ENCODE measurements at regions not wholly inside any gene's neighbourhood (a gene's known extent, or its start where the extent isn't known, plus 50 kb on each side); places are given as distances from the start of the nearest gene placed in this dataset.

DNA sequence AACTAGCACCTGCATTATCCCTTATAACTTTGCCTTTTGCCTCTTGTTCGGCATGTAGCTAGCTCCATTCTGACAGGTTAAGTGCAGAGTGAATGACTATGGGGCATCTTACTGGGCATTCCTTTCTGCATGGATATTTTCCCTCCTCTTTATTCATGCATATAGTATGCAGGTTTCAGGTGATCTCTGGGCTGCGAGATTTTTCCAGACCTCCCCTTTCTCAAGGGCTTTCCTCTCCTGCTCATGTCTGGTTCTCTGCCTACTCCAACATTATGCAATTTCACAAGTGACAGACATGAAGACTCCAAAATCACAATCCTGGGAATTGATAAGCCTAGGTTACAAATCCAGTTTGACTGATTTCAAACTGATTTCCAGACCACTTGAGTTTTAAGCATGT, 503.8 kb downstream of the NXPH1 start:
- no peaks in the 10 kb centered on the region for H3K9me2 ChIP-seq (ENCODE audit: insufficient read depth, low read length)
- no peaks in the 10 kb centered on the region for H4K20me1 ChIP-seq (ENCODE audit: insufficient read depth)
- no peaks in the 10 kb centered on the region for H3F3A ChIP-seq (ENCODE audit: insufficient read depth, low read length, poor library complexity, severe bottlenecking)
- H3K4me3 ChIP-seq (ENCODE audit: low read length), result no peak overlapping the region
- H3K9ac ChIP-seq (ENCODE audit: low read length), result no peak overlapping the region
- H3K27me3 ChIP-seq (ENCODE audit: insufficient read depth, low read depth, low read length), result no peaks in the 10 kb centered on the region
- H3K79me2 ChIP-seq (replicated peaks; ENCODE audit: insufficient read depth, low read length), result no peaks in the 10 kb centered on the region
- H2AFZ ChIP-seq (ENCODE audit: low read depth, low read length), result no peak overlapping the region
- H3K4me2 ChIP-seq (ENCODE audit: low read length), result no peak overlapping the region
- no peaks in the 10 kb centered on the region for H3K9me3 ChIP-seq (ENCODE audit: low read length)
- TF ChIP-seq TAF1 (IDR thresholded peaks at IDR 0.05; ENCODE audit: low read depth), result no peak
- TF ChIP-seq EZH2 (IDR thresholded peaks at IDR 0.05; ENCODE audit: borderline replicate concordance, insufficient read depth, low read length, poor library complexity, severe bottlenecking), result no peak
- no peak for TF ChIP-seq POLR2AphosphoS5 (IDR thresholded peaks at IDR 0.05)
- no peak for TF ChIP-seq RAD21 (conservative IDR thresholded peaks at IDR 0.05)
- no peak for TF ChIP-seq MXI1 (conservative IDR thresholded peaks at IDR 0.05; ENCODE audit: poor library complexity, severe bottlenecking)
- TF ChIP-seq, protein P1, sequence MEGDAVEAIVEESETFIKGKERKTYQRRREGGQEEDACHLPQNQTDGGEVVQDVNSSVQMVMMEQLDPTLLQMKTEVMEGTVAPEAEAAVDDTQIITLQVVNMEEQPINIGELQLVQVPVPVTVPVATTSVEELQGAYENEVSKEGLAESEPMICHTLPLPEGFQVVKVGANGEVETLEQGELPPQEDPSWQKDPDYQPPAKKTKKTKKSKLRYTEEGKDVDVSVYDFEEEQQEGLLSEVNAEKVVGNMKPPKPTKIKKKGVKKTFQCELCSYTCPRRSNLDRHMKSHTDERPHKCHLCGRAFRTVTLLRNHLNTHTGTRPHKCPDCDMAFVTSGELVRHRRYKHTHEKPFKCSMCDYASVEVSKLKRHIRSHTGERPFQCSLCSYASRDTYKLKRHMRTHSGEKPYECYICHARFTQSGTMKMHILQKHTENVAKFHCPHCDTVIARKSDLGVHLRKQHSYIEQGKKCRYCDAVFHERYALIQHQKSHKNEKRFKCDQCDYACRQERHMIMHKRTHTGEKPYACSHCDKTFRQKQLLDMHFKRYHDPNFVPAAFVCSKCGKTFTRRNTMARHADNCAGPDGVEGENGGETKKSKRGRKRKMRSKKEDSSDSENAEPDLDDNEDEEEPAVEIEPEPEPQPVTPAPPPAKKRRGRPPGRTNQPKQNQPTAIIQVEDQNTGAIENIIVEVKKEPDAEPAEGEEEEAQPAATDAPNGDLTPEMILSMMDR (IDR thresholded peaks at IDR 0.05; ENCODE audit: poor library complexity, severe bottlenecking), result no peak
- TF ChIP-seq EP300 (conservative IDR thresholded peaks at IDR 0.05; ENCODE audit: poor library complexity, severe bottlenecking), result no peak
- TF ChIP-seq SMC3 (conservative IDR thresholded peaks at IDR 0.05; ENCODE audit: poor library complexity), result no peak
- no peak for TF ChIP-seq REST (IDR thresholded peaks at IDR 0.05; ENCODE audit: borderline replicate concordance)
- no peaks in the 10 kb centered on the region for H3K36me3 ChIP-seq (ENCODE audit: insufficient read depth, low read length)
- H3K27ac ChIP-seq (ENCODE audit: low read length), result no peak overlapping the region

DNA sequence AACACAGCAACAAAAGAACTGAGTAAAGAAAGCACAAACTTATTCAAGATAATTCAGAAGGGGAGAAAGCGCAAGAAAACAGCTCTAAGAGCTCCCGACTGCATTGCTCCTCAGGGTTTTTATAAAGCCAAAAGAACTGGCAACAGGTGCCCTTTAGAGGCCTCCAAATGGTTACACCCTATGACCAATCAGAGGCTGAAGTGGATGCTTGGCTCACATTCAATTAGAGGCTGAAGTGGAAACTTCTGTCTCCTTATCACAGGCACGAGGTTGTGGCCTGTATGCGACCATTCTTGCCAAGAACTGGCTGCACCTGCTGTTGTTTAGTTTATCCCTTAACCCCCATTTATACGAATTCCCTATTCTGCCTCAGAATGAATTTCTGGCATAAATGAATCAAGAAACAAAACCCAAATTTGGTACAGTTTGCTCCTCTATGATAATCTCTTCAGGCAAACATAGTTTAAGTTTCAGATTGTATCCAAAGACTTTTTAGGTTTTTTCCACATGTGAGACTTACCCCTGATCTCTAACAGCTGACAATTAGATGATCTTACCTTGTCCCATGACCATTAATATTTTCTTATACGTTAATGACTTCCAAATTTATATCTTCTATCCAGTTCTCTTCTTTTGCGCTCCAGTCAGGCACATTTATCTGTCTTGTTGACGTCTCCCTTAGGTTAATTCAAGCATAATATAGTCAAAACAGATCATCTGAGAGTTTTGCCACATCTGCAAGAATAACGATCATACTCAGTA, 504.8 kb downstream of the NXPH1 start:
- H3K36me3 ChIP-seq (ENCODE audit: insufficient read depth, low read length), result no peaks in the 10 kb centered on the region
- no peaks in the 10 kb centered on the region for H4K20me1 ChIP-seq (ENCODE audit: insufficient read depth)
- no peaks in the 10 kb centered on the region for H3K79me2 ChIP-seq (replicated peaks; ENCODE audit: insufficient read depth, low read length)
- no peak for TF ChIP-seq MXI1 (conservative IDR thresholded peaks at IDR 0.05; ENCODE audit: poor library complexity, severe bottlenecking)
- H3K9ac ChIP-seq (ENCODE audit: low read length), result no peak overlapping the region
- H3K27me3 ChIP-seq (ENCODE audit: insufficient read depth, low read depth, low read length), result no peaks in the 10 kb centered on the region
- H3F3A ChIP-seq (ENCODE audit: insufficient read depth, low read length, poor library complexity, severe bottlenecking), result no peaks in the 10 kb centered on the region
- H3K27ac ChIP-seq (ENCODE audit: low read length), result no peak overlapping the region
- H3K4me2 ChIP-seq (ENCODE audit: low read length), result no peak overlapping the region
- no peak overlapping the region for H2AFZ ChIP-seq (ENCODE audit: low read depth, low read length)
- H3K9me3 ChIP-seq (ENCODE audit: low read length), result no peaks in the 10 kb centered on the region
- no peak overlapping the region for H3K4me3 ChIP-seq (ENCODE audit: low read length)
- no peaks in the 10 kb centered on the region for H3K9me2 ChIP-seq (ENCODE audit: insufficient read depth, low read length)

Measured in neural cell (in vitro differentiated cells).